ENCODE measurements at regions not wholly inside any gene's neighbourhood (a gene's known extent, or its start where the extent isn't known, plus 50 kb on each side); places are given as distances from the start of the nearest gene placed in this dataset.

DNA sequence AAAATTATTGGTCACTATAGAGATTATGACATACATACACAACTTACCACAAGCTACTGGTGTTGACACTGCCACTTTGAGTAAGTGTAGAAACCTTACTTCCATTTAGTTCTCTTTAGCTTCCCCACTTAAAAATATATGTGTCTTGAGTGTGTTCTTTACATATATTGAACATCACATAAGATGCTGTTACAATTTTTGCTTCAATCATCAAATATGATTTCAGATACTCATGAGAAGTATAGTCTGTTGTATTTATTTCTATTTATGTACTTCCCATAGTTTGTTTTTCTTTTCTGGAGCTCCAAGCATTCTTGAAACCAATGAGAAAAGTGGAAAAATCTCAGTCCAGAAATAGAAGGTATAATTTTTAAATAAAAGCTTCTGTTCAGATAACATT lies 102.7 kb upstream of the SDK1 start:
- TF ChIP-seq CTCF (IDR thresholded peaks at IDR 0.05; ENCODE audit: low read depth, low read length) (no peak), EZH2phosphoT487 (IDR thresholded peaks at IDR 0.05; ENCODE audit: low read depth) (no peak)
